Loucy (cell line): ENCODE measurements at regions not wholly inside any gene's neighbourhood (a gene's known extent, or its start where the extent isn't known, plus 50 kb on each side); places are given as distances from the start of the nearest gene placed in this dataset.

Experiments
- H2AFZ ChIP-seq: fragments of 200-600 bp; sonication (generic); 2 replicates; pipeline ENCODE4 v1.6.0; 2016; ENCODE audit warnings: antibody characterized with exemption, mild to moderate bottlenecking, low read length, moderate library complexity
- H3F3A ChIP-seq: fragments of 200-600 bp; 2 replicates; pipeline ENCODE4 v1.6.0; 2016; ENCODE audit warnings: antibody characterized with exemption, low read depth, mild to moderate bottlenecking
- H3K27me3 ChIP-seq: fragments of 200-600 bp; sonication (generic); 2 replicates; pipeline ENCODE4 v1.6.1; 2014; ENCODE audit warnings: low read length, mild to moderate bottlenecking; ENCODE audit not compliant: insufficient read depth, poor library complexity, severe bottlenecking
- H3K36me3 ChIP-seq: fragments of 200-600 bp; sonication (generic); 2 replicates; pipeline ENCODE4 v1.6.1; 2016; ENCODE audit warnings: low read length; ENCODE audit not compliant: insufficient read depth
- H3K4me1 ChIP-seq: fragments of 200-600 bp; sonication (generic); 2 replicates; pipeline ENCODE4 v1.5.1; 2014; ENCODE audit warnings: low read length, mild to moderate bottlenecking; ENCODE audit not compliant: insufficient read depth, poor library complexity, severe bottlenecking
- H3K4me2 ChIP-seq: fragments of 200-600 bp; sonication (generic); 2 replicates; pipeline ENCODE4 v1.6.0; 2014; ENCODE audit warnings: antibody characterized with exemption, low read length, low read depth, mild to moderate bottlenecking; ENCODE audit not compliant: poor library complexity, severe bottlenecking
- H3K4me3 ChIP-seq: fragments of 200-600 bp; sonication (generic); 2 replicates; pipeline ENCODE4 v1.5.1; 2014; ENCODE audit warnings: low read length, mild to moderate bottlenecking, mixed read lengths; ENCODE audit not compliant: poor library complexity, severe bottlenecking
- H3K79me2 ChIP-seq: fragments of 200-600 bp; sonication (generic); 2 replicates; pipeline ENCODE4 v1.6.1; 2014; ENCODE audit warnings: low read length; ENCODE audit not compliant: insufficient read depth
- H3K9ac ChIP-seq: fragments of 200-600 bp; sonication (generic); 2 replicates; pipeline ENCODE4 v1.6.0; 2014; ENCODE audit warnings: mild to moderate bottlenecking, low read depth, low read length, moderate library complexity; ENCODE audit not compliant: poor library complexity, severe bottlenecking
- H3K9me2 ChIP-seq: fragments of 200-600 bp; sonication (generic); replicated peaks from 2 replicates; pipeline ENCODE4 v1.6.1; 2016; ENCODE audit warnings: low read depth, low read length, mixed read lengths
- H3K9me3 ChIP-seq: fragments of 200-600 bp; sonication (generic); 2 replicates; pipeline ENCODE4 v1.6.1; 2014; ENCODE audit warnings: mild to moderate bottlenecking, antibody characterized with exemption, low read length, low read depth; ENCODE audit not compliant: insufficient read depth
- H4K20me1 ChIP-seq: fragments of 200-600 bp; sonication (generic); 2 replicates; pipeline ENCODE4 v1.6.0; 2014; ENCODE audit warnings: antibody characterized with exemption, low read length, mild to moderate bottlenecking; ENCODE audit not compliant: insufficient read depth, poor library complexity, severe bottlenecking
- CTCF ChIP-seq: fragments of 200-600 bp; sonication (generic); conservative IDR thresholded peaks from 2 replicates; pipeline ENCODE4 v1.5.1; 2014; ENCODE audit warnings: mild to moderate bottlenecking, antibody characterized with exemption, low read length
- EZH2phosphoT487 ChIP-seq: fragments of 200-600 bp; IDR thresholded peaks from 2 replicates; pipeline ENCODE4 v1.6.1; 2018; ENCODE audit warnings: antibody characterized with exemption, mild to moderate bottlenecking, moderate library complexity, borderline replicate concordance

DNA sequence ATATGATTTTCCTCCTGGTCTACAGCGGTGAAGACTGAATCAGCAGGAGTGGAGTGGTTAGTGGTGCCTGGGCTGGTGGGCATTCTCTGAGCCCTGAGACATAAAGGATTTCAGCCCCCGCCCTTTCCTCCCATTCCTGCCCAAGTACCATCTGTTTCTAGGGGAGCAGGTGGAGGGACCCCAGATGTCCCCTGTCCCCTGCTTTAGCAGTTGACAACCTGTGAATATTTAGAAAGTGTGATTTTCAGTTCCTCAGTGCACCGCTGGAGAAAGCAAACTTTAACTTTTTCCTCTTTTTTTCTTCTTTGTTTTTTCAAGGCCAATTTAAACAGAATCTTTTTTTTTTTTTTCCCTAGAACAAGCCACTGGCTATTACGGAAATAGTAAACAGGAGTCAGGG lies 163.8 kb upstream of the MYL2 start:
- Histone ChIP-seq H3K79me2 (no peaks in the 10 kb centered on the region), H3K9ac (no peak overlapping the region), H3K4me1 (no peaks in the 10 kb centered on the region), H3K36me3 (no peaks in the 10 kb centered on the region), H3K4me3 (no peak overlapping the region), H3F3A (no peaks in the 10 kb centered on the region), H3K9me3 (no peaks in the 10 kb centered on the region), H3K27me3 (no peaks in the 10 kb centered on the region), H3K9me2 (no peaks in the 10 kb centered on the region), H3K4me2 (no peak overlapping the region), H2AFZ (no peak overlapping the region), H4K20me1 (no peaks in the 10 kb centered on the region)
- no peak for TF ChIP-seq EZH2phosphoT487
- TF ChIP-seq CTCF, result no peak

DNA sequence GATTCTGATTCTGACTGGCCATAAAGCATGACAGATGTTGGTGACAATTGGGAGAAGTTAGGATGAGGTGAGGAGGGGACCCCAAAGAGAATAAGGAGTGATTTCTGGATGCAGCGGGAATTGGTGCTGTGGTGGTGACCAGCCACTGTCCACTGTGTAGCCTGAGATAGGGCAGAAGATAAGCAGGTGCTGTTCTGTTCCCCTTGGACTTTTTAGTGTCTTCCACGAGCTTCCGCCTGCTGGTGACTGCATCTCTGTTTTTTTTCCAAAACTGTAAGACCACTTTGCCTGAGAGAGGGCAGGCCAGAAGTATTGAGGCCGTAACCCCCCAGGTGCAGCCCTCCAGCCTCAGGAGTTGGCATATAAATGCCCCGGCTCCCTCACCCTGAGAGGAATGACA lies 161.2 kb upstream of the MYL2 start:
- H3K36me3 ChIP-seq, result no peaks in the 10 kb centered on the region
- no peaks in the 10 kb centered on the region for H3K9me3 ChIP-seq
- no peaks in the 10 kb centered on the region for H3K9me2 ChIP-seq
- no peak overlapping the region for H3K4me3 ChIP-seq
- H3K4me1 ChIP-seq, result no peaks in the 10 kb centered on the region
- TF ChIP-seq CTCF, result no peak
- no peak for TF ChIP-seq EZH2phosphoT487
- no peaks in the 10 kb centered on the region for H4K20me1 ChIP-seq
- no peaks in the 10 kb centered on the region for H3F3A ChIP-seq
- no peak overlapping the region for H2AFZ ChIP-seq
- H3K4me2 ChIP-seq, result no peak overlapping the region
- H3K27me3 ChIP-seq, result no peaks in the 10 kb centered on the region
- H3K9ac ChIP-seq, result no peak overlapping the region
- H3K79me2 ChIP-seq, result no peaks in the 10 kb centered on the region

DNA sequence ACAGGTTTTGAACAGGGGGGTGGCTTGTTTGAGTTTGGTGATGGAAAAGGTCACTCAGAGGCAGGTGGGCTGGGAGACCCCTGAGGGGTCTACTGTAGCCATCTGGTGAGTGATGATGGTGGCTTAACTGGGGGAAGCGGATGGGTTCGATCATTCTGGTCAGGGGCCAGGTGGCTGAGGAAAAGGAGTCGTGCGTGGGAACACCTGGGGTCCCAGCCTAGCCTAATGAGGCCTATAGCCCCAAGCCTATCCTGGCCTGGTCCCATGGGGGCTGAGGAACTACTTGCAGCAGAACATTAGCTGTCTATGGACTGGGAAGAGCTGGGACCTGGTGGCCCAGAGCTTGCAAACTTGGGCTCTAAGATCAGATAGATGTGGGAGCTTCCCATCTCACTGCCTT lies 158.4 kb upstream of the MYL2 start:
- TF ChIP-seq EZH2phosphoT487 (no peak), CTCF (no peak)
- no peaks in the 10 kb centered on the region for H3F3A ChIP-seq
- H3K79me2 ChIP-seq, result no peaks in the 10 kb centered on the region
- no peaks in the 10 kb centered on the region for H3K9me3 ChIP-seq
- no peak overlapping the region for H3K4me3 ChIP-seq
- no peak overlapping the region for H3K4me2 ChIP-seq
- no peaks in the 10 kb centered on the region for H3K36me3 ChIP-seq
- H3K27me3 ChIP-seq, result no peaks in the 10 kb centered on the region
- H3K9ac ChIP-seq, result no peak overlapping the region
- peaks cover 8% of the 10 kb centered on the region for H3K4me1 ChIP-seq
- no peaks in the 10 kb centered on the region for H3K9me2 ChIP-seq
- no peak overlapping the region for H2AFZ ChIP-seq
- H4K20me1 ChIP-seq, result no peaks in the 10 kb centered on the region
